Thyroid gland (tissue), 4 donors: ENCODE measurements at regions not wholly inside any gene's neighbourhood (a gene's known extent, or its start where the extent isn't known, plus 50 kb on each side); places are given as distances from the start of the nearest gene placed in this dataset.
A peak's percentile ranks its signal among the peaks of the same experiment; 100 is the strongest.

Experiments used
- DNase-seq, 2 donors: peaks; one replicate each; pipeline ENCODE4 v3.0.0-alpha.2; 2019
- H3K27ac ChIP-seq, 3 donors: fragments of 200-600 bp; sonication (generic); 1 replicate in 2 of 3; 2 replicates in 1 of 3; pipeline ENCODE4 v1.5.1; 2016 to 2019; ENCODE audit warnings: mild to moderate bottlenecking in 1 of 3, moderate library complexity in 1 of 3
- H3K27me3 ChIP-seq: fragments of 200-600 bp; sonication (generic); one replicate; pipeline ENCODE4 v1.5.1; 2019
- H3K36me3 ChIP-seq, 2 donors: fragments of 200-600 bp; sonication (generic); one replicate each; pipeline ENCODE4 v1.5.1; 2016 to 2019
- H3K4me1 ChIP-seq, 2 donors: fragments of 200-600 bp; sonication (generic); one replicate each; pipeline ENCODE4 v1.5.1; 2017 to 2019
- H3K4me3 ChIP-seq, 3 donors: fragments of 200-600 bp; sonication (generic); replicated peaks in 1 of 3; 1 replicate in 2 of 3; 2 replicates in 1 of 3; pipeline ENCODE4 v1.5.1; 2016; ENCODE audit warnings: mild to moderate bottlenecking in 1 of 3
- H3K9me3 ChIP-seq: fragments of 200-600 bp; sonication (generic); one replicate; pipeline ENCODE4 v1.5.1; 2017
- CTCF ChIP-seq, 6 experiments: fragments of 200-600 bp in 3 of 6; fragments of 450-650 bp in 3 of 6; sonication (generic) in 3 of 6; IDR thresholded peaks; one replicate each; pipeline ENCODE4 v1.5.1; 2016 to 2019; ENCODE audit warnings: antibody characterized with exemption in 6 of 6, mild to moderate bottlenecking in 2 of 6, inconsistent platforms in 1 of 6, moderate library complexity in 1 of 6
- POLR2A ChIP-seq, 2 donors: fragments of 450-650 bp; IDR thresholded peaks; one replicate each; pipeline ENCODE4 v1.6.1; 2017; ENCODE audit warnings: antibody characterized with exemption in 2 of 2, mild to moderate bottlenecking in 2 of 2, moderate library complexity in 1 of 2
- WGBS, 2 donors: methylation state at CpG; one replicate each; pipeline ENCODE4 v1.1.5; 2017; 5-methylcytosine and 5-hydroxymethylcytosine counted together
- intact Hi-C: fragments of 100-400 bp; cut with DNase I; formaldehyde crosslinking; loops from one replicate; pipeline ENCODE4 v1.15.1; 2023

GRCh38 chr7:91632234-91632940, 248.1 kb downstream of the MTERF1 start:
- DNase-seq = no peak
- intact Hi-C loops = loop anchor here (10.0 kb wide), 1 partner anchor 548 kb away; no protein-coding TSS in a partner anchor
- H3K27me3 ChIP-seq = no peaks in the 10 kb centered on the region
- H3K4me3 ChIP-seq = no peak overlapping the region
- H3K4me1 ChIP-seq = peaks cover 4 to 7% of the 10 kb centered on the region in 2 donors
- H3K9me3 ChIP-seq = no peaks in the 10 kb centered on the region
- 59 to 65% methylated on average over 3 of the region's 3 CpGs for WGBS, 2 donors
- no peaks in the 10 kb centered on the region for H3K36me3 ChIP-seq
- no peak overlapping the region for H3K27ac ChIP-seq
- TF ChIP-seq CTCF (IDR thresholded peaks at IDR 0.05) = no peak
- no peak for TF ChIP-seq POLR2A (IDR thresholded peaks at IDR 0.05)

GRCh38 chr7:91633013-91633441, 247.5 kb downstream of the MTERF1 start:
- intact Hi-C loops = loop anchor here (10.0 kb wide), 1 partner anchor 548 kb away; no protein-coding TSS in a partner anchor
- TF ChIP-seq CTCF (IDR thresholded peaks at IDR 0.05) = no peak
- TF ChIP-seq POLR2A (IDR thresholded peaks at IDR 0.05) = no peak
- no peaks in the 10 kb centered on the region for H3K27me3 ChIP-seq

GRCh38 chr7:91634485-91635177, 245.9 kb downstream of the MTERF1 start:
- H3K27me3 ChIP-seq = no peaks in the 10 kb centered on the region
- intact Hi-C loops = loop anchor here (10.0 kb wide), 1 partner anchor 550 kb away; no protein-coding TSS in a partner anchor

More at GRCh38 chr7:91633013-91633441, 247.5 kb downstream of the MTERF1 start:
- H3K36me3 ChIP-seq = no peaks in the 10 kb centered on the region
- no peak for DNase-seq
- WGBS, 2 donors = 90 to 92% methylated on average over 8 of the region's 8 CpGs
- no peaks in the 10 kb centered on the region for H3K9me3 ChIP-seq
- no peak overlapping the region for H3K4me3 ChIP-seq
- peaks cover 4 to 7% of the 10 kb centered on the region in 2 donors for H3K4me1 ChIP-seq
- no peak overlapping the region for H3K27ac ChIP-seq

GRCh38 chr7:91636129-91636724, 244.3 kb downstream of the MTERF1 start:
- DNase-seq = peak; percentile 25
- TF ChIP-seq POLR2A (IDR thresholded peaks at IDR 0.05) (no peak), CTCF (IDR thresholded peaks at IDR 0.05) (peak in 4 of 6 experiments; percentile 42 to 61 (median 53))
- H3K4me1 ChIP-seq = peaks cover 0 to 2% of the 10 kb centered on the region in 2 donors
- no peak overlapping the region for H3K27ac ChIP-seq
- H3K27me3 ChIP-seq = no peaks in the 10 kb centered on the region
- WGBS, 2 donors = 65 to 66% methylated on average over 6 of the region's 6 CpGs
- H3K36me3 ChIP-seq = no peaks in the 10 kb centered on the region
- H3K4me3 ChIP-seq = no peak overlapping the region
- H3K9me3 ChIP-seq = no peaks in the 10 kb centered on the region
- intact Hi-C loops = loop anchor here (10.0 kb wide), 1 partner anchor 551 kb away; no protein-coding TSS in a partner anchor

More at GRCh38 chr7:91634485-91635177, 245.9 kb downstream of the MTERF1 start:
- H3K9me3 ChIP-seq = no peaks in the 10 kb centered on the region
- 77 to 85% methylated on average over 3 of the region's 3 CpGs for WGBS, 2 donors
- DNase-seq = no peak
- TF ChIP-seq CTCF (IDR thresholded peaks at IDR 0.05) (no peak), POLR2A (IDR thresholded peaks at IDR 0.05) (no peak)
- H3K4me3 ChIP-seq = no peak overlapping the region
- no peaks in the 10 kb centered on the region for H3K36me3 ChIP-seq
- peaks cover 0 to 2% of the 10 kb centered on the region in 2 donors for H3K4me1 ChIP-seq
- no peak overlapping the region for H3K27ac ChIP-seq
